Mucosa of descending colon (tissue), 3 donors: ENCODE measurements at regions not wholly inside any gene's neighbourhood (a gene's known extent, or its start where the extent isn't known, plus 50 kb on each side); places are given as distances from the start of the nearest gene placed in this dataset.
"Not testable (repeated sequence)": the region's sequence is repeated elsewhere in the genome, so short reads cannot be mapped to it uniquely, and the experiment has no call there.

Source experiments
- ATAC-seq: fragments of 200-7000 bp; cut with Tn5 transposase; one replicate; pipeline ENCODE4 v1.9.1; 2020; ENCODE audit warnings: mild to moderate bottlenecking, moderate library complexity
- DNase-seq, 3 donors: peaks; one replicate each; pipeline ENCODE4 v3.0.0-alpha.2; 2020
- H3K36me3 ChIP-seq: fragments of 200-600 bp; one replicate; pipeline ENCODE4 v1.8.0; 2021; ENCODE audit warnings: low read depth, mild to moderate bottlenecking
- H3K4me1 ChIP-seq: fragments of 200-600 bp; one replicate; pipeline ENCODE4 v1.8.0; 2021; ENCODE audit warnings: low read depth, mild to moderate bottlenecking
- H3K4me3 ChIP-seq: fragments of 200-600 bp; one replicate; pipeline ENCODE4 v1.8.0; 2021; ENCODE audit warnings: mild to moderate bottlenecking
- H3K9me3 ChIP-seq: fragments of 200-600 bp; one replicate; pipeline ENCODE4 v1.8.0; 2021; ENCODE audit warnings: mild to moderate bottlenecking
- CTCF ChIP-seq: fragments of 200-600 bp; IDR thresholded peaks from one replicate; pipeline ENCODE4 v1.8.0; 2022; ENCODE audit warnings: antibody characterized with exemption, mild to moderate bottlenecking
- intact Hi-C, 2 donors: fragments of 100-400 bp; cut with DNase I in 1 of 2; cut with micrococcal nuclease in 1 of 2; formaldehyde crosslinking; loops; one replicate each; pipeline versions ENCODE4 v1.11.0 to v1.11.1; 2022; cut with DNase I, micrococcal nuclease
- donor health status: DM: no; HTN: no; CAD: no; lungs with moderate emphysema.
- donor health status: DM: no; HTN: no; CAD: no.
- donor health status: DM: no; HTN: yes; CAD: no.

GRCh38 chr14:35927727-35928126, 101.6 kb downstream of the BRMS1L start:
- Histone ChIP-seq H3K9me3 (no peaks in the 10 kb centered on the region), H3K4me3 (no peak overlapping the region), H3K4me1 (no peaks in the 10 kb centered on the region), H3K36me3 (no peaks in the 10 kb centered on the region)
- TF ChIP-seq CTCF, result no peak
- intact Hi-C loops, result no loop called here
- DNase-seq (no peak), ATAC-seq (no peak)

DNA sequence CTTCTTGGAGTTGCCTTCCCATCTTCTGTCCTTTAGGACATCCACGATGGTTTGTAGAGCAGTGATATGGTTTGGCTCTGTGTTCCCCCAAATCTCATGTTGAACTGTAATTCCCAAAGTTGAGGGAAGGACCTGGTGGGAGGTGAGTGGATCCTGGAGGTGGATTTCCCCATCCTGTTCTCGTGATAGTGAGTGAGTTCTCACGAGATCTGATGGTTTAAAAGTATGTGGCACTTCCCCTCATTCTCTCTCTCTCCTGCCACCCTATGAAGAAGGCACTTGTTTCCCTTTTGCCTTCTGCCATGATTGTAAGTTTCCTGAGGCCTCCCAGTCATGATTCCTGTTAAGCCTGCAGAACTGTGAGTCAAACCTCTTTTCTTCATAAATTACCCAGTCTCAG, 99.2 kb downstream of the BRMS1L start:
- ATAC-seq (no peak), DNase-seq (no peak)
- Histone ChIP-seq H3K4me3 (no peak overlapping the region), H3K9me3 (no peaks in the 10 kb centered on the region), H3K36me3 (no peaks in the 10 kb centered on the region), H3K4me1 (no peaks in the 10 kb centered on the region)
- intact Hi-C loops, result no loop called here
- no peak for TF ChIP-seq CTCF

DNA sequence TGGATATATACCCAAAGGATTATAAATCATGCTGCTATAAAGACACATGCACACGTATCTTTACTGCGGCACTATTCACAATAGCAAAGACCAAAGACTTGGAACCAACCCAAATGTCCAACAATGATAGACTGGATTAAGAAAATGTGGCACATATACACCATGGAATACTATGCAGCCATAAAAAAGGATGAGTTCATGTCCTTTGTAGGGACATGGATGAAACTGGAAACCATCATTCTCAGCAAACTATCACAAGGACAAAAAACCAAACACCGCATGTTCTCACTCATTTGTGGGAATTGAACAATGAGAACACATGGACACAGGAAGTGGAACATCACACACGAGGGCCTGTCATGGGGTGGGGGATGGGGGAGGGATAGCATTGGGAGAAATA, 96.5 kb downstream of the BRMS1L start:
- H3K4me3 ChIP-seq, intact Hi-C loops, H3K36me3 ChIP-seq, ATAC-seq, DNase-seq, H3K4me1 ChIP-seq, H3K9me3 ChIP-seq: not testable (repeated sequence)

GRCh38 chr14:35921745-35922144, 95.6 kb downstream of the BRMS1L start:
- Histone ChIP-seq H3K9me3 (no peaks in the 10 kb centered on the region), H3K4me3 (no peak overlapping the region), H3K36me3 (no peaks in the 10 kb centered on the region), H3K4me1 (no peaks in the 10 kb centered on the region)
- intact Hi-C loops, result no loop called here
- no peak for DNase-seq
- TF ChIP-seq CTCF, result no peak
- ATAC-seq, result no peak
